Vagina (tissue), 2 donors: ENCODE measurements at regions not wholly inside any gene's neighbourhood (a gene's known extent, or its start where the extent isn't known, plus 50 kb on each side); places are given as distances from the start of the nearest gene placed in this dataset.
"Not testable (repeated sequence)": the region's sequence is repeated elsewhere in the genome, so short reads cannot be mapped to it uniquely, and the experiment has no call there.

Source experiments
- DNase-seq, 2 donors: peaks; one replicate each; pipeline ENCODE4 v3.0.0-alpha.2; 2017; ENCODE audit errors: extremely low spot score in 2 of 2
- H3K27ac ChIP-seq: fragments of 200-600 bp; sonication (generic); one replicate; pipeline ENCODE4 v1.5.1; 2019
- H3K27me3 ChIP-seq: fragments of 200-600 bp; sonication (generic); one replicate; pipeline ENCODE4 v1.5.1; 2019
- H3K36me3 ChIP-seq, 2 donors: fragments of 200-600 bp; sonication (generic); one replicate each; pipeline ENCODE4 v1.5.1; 2017 to 2019
- H3K4me1 ChIP-seq: fragments of 200-600 bp; sonication (generic); one replicate; pipeline ENCODE4 v1.5.1; 2019
- H3K4me3 ChIP-seq, 2 donors: fragments of 200-600 bp; sonication (generic); 1 replicate in 1 of 2; 2 replicates in 1 of 2; pipeline ENCODE4 v1.5.1; 2016 to 2019
- H3K9me3 ChIP-seq: fragments of 200-600 bp; sonication (generic); one replicate; pipeline ENCODE4 v1.5.1; 2019
- POLR2A ChIP-seq, 2 donors: fragments of 450-650 bp; IDR thresholded peaks; one replicate each; pipeline ENCODE4 v1.6.1; 2017; ENCODE audit warnings: antibody characterized with exemption in 2 of 2, mild to moderate bottlenecking in 2 of 2, moderate library complexity in 2 of 2
- POLR2AphosphoS5 ChIP-seq, 2 donors: sonication (generic); formaldehyde crosslinking; IDR thresholded peaks; one replicate each; pipeline ENCODE4 v1.9.0; 2017; ENCODE audit warnings: antibody characterized with exemption in 2 of 2, mild to moderate bottlenecking in 2 of 2, low read depth in 1 of 2; ENCODE audit not compliant: insufficient read depth in 1 of 2
- intact Hi-C: fragments of 100-400 bp; cut with DNase I; formaldehyde crosslinking; loops from one replicate; pipeline ENCODE4 v1.15.1; 2023
- TF ChIP-seq, protein P1 (sequence below), 3 experiments: fragments of 450-650 bp in 2 of 3; fragments of 200-600 bp in 1 of 3; sonication (generic) in 1 of 3; IDR thresholded peaks; one replicate each; pipeline ENCODE4 v1.5.1; 2017 to 2019; ENCODE audit warnings: antibody characterized with exemption in 3 of 3, mild to moderate bottlenecking in 2 of 3, moderate library complexity in 2 of 3

DNA sequence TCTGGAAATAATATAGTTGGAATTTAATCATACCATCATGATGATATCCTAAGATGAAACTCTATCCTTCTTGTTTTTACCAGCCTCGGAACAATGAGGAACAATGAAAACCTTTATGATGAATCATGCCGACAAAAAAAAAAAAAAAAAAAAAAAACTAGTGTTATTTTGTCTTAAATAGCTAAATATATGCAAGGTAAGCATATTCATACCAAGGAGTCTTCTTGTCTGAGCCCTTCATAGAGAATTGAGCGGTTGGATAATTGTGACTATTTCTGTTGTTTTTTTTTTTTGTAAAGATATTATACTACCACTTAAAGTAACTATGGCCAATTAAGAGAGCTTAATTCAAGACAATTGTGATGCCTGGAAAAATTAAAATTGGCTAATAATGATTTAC lies 244.0 kb upstream of the PCDH9 start:
- H3K27me3 ChIP-seq = no peaks in the 10 kb centered on the region
- DNase-seq = no peak
- H3K36me3 ChIP-seq = no peaks in the 10 kb centered on the region
- intact Hi-C loops = no loop called here
- H3K4me1 ChIP-seq = no peaks in the 10 kb centered on the region
- H3K27ac ChIP-seq = no peak overlapping the region
- no peaks in the 10 kb centered on the region for H3K9me3 ChIP-seq
- TF ChIP-seq POLR2AphosphoS5 (IDR thresholded peaks at IDR 0.05; ENCODE audit: insufficient read depth in 1 of 2, low read depth in 1 of 2) (no peak), POLR2A (IDR thresholded peaks at IDR 0.05) (no peak)
- TF ChIP-seq, protein P1, sequence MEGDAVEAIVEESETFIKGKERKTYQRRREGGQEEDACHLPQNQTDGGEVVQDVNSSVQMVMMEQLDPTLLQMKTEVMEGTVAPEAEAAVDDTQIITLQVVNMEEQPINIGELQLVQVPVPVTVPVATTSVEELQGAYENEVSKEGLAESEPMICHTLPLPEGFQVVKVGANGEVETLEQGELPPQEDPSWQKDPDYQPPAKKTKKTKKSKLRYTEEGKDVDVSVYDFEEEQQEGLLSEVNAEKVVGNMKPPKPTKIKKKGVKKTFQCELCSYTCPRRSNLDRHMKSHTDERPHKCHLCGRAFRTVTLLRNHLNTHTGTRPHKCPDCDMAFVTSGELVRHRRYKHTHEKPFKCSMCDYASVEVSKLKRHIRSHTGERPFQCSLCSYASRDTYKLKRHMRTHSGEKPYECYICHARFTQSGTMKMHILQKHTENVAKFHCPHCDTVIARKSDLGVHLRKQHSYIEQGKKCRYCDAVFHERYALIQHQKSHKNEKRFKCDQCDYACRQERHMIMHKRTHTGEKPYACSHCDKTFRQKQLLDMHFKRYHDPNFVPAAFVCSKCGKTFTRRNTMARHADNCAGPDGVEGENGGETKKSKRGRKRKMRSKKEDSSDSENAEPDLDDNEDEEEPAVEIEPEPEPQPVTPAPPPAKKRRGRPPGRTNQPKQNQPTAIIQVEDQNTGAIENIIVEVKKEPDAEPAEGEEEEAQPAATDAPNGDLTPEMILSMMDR (IDR thresholded peaks at IDR 0.05) = no peak
- no peak overlapping the region for H3K4me3 ChIP-seq

DNA sequence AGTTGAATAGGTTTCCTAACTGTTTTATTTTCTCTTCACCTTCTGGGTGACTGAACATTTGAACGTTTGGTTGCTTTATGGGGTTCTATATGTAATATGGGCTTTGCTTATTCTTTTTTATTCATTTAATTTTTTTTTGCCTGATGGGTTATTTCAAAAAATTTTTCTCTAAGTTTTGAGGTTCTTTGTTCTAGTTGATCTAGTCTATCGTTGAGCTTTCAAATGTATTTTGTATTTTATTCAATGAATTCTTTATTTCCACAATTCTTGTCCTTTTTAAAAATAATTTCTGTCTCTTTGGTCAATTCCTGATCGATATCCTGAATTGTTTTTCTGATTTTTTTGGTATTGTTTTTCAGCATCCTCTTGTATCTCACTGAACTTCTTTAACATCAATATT lies 239.5 kb upstream of the PCDH9 start:
- Histone ChIP-seq H3K4me3 (no peak overlapping the region), H3K36me3 (no peaks in the 10 kb centered on the region), H3K9me3 (no peaks in the 10 kb centered on the region), H3K27ac (no peak overlapping the region), H3K4me1 (no peaks in the 10 kb centered on the region), H3K27me3 (no peaks in the 10 kb centered on the region)
- no peak for DNase-seq
- TF ChIP-seq POLR2AphosphoS5 (IDR thresholded peaks at IDR 0.05; ENCODE audit: insufficient read depth in 1 of 2, low read depth in 1 of 2) (no peak), POLR2A (IDR thresholded peaks at IDR 0.05) (no peak)
- TF ChIP-seq, protein P1 (IDR thresholded peaks at IDR 0.05) = no peak
- intact Hi-C loops = no loop called here

DNA sequence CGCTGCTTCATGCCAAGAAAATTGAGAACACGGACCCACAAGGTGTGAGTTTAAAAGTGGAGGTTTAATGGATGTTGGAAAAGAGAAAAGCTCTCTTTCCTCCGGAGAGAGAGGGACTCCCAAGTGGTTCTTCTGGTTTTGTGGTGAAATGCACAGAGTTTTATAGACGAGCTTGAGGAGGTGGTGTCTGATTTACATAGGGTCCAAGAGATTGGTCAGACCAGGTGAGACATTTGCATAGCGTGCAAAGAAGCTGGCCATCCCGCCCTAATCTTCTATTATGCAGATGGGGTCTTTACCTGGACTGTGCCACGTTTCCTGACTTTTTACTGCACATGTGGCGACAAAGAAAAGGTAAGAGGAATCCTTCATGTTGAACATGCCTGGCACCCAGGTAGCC lies 236.4 kb upstream of the PCDH9 start:
- TF ChIP-seq, protein P1 (IDR thresholded peaks at IDR 0.05) = no peak
- TF ChIP-seq POLR2AphosphoS5 (IDR thresholded peaks at IDR 0.05; ENCODE audit: insufficient read depth in 1 of 2, low read depth in 1 of 2) (no peak), POLR2A (IDR thresholded peaks at IDR 0.05) (no peak)
- intact Hi-C loops = no loop called here
- Histone ChIP-seq H3K27me3 (no peaks in the 10 kb centered on the region), H3K4me3 (no peak overlapping the region), H3K36me3 (no peaks in the 10 kb centered on the region), H3K9me3 (no peaks in the 10 kb centered on the region), H3K27ac (no peak overlapping the region), H3K4me1 (no peaks in the 10 kb centered on the region)
- DNase-seq = no peak

DNA sequence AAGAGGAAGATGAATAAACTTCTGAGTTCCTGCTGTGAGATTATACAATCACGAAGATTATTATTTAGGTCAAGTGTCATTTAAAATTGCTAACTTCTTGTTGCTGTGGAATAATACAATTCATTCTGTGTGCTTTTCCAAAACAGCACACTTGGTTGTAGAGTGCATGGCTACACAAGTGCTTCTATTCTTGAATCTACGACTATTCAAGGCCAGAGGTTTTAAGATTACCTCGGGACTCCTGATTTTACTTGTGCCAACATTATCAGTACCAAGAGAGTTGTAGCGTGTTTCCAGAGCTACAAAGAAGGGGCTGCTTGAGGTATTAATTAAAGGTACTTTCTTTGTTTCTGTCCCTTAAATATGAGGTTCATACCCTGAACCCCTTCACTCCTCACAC lies 234.0 kb upstream of the PCDH9 start:
- Histone ChIP-seq H3K4me3 (no peak overlapping the region), H3K36me3 (no peaks in the 10 kb centered on the region), H3K27ac (no peak overlapping the region), H3K4me1 (no peaks in the 10 kb centered on the region), H3K27me3 (no peaks in the 10 kb centered on the region), H3K9me3 (no peaks in the 10 kb centered on the region)
- intact Hi-C loops = no loop called here
- TF ChIP-seq, protein P1 (IDR thresholded peaks at IDR 0.05) = no peak
- TF ChIP-seq POLR2A (IDR thresholded peaks at IDR 0.05) (no peak), POLR2AphosphoS5 (IDR thresholded peaks at IDR 0.05; ENCODE audit: insufficient read depth in 1 of 2, low read depth in 1 of 2) (no peak)
- no peak for DNase-seq

DNA sequence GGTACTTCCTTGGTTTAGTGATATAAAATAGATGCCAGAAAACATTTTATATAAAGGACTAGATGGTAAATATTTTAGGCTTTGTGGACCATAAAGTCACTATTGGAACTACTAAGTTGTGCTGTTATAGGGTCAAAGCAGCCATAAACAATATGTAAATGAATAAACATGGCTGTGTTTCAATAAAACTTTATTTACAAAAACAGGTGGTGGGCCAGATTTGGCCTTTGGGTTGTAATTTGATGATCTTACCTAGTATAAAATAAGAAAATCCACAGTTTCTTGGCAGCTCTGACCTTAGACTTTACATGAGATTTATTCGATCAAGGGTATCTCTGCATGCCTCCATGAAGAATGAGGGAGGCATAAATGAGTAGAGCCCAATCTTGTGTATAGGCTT lies 232.0 kb upstream of the PCDH9 start:
- H3K27me3 ChIP-seq = no peaks in the 10 kb centered on the region
- intact Hi-C loops = no loop called here
- H3K36me3 ChIP-seq = no peaks in the 10 kb centered on the region
- H3K4me3 ChIP-seq = no peak overlapping the region
- H3K9me3 ChIP-seq = no peaks in the 10 kb centered on the region
- DNase-seq = no peak
- no peak for TF ChIP-seq POLR2A (IDR thresholded peaks at IDR 0.05)
- H3K27ac ChIP-seq = no peak overlapping the region
- H3K4me1 ChIP-seq = no peaks in the 10 kb centered on the region

DNA sequence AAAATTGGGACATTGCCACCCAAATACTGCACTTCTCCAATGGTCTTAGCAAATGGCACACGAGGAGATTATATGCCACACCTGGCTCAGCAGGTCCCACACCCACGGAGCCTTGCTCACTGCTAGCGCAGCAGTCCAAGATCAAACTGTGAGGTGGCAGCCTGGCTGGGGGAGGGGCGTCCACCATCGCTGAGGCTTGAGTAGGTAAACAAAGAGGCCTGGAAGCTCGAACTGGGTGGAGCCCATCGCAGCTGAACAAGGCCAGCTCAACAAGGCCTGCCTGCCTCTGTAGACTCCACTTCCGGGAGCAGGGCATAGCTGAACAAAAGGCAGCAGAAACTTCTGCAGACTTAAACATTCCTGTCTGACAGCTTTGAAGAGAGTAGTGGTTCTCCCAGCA lies 222.4 kb upstream of the PCDH9 start:
- H3K9me3 ChIP-seq, H3K4me1 ChIP-seq, H3K4me3 ChIP-seq, H3K27me3 ChIP-seq, intact Hi-C loops, H3K27ac ChIP-seq, DNase-seq, H3K36me3 ChIP-seq: not testable (repeated sequence)
